Stimulated activated memory B cell treated with anti-CD40 and anti-IgM and Interleukin-4, amounts not matched to agents 10 μg/mL and 1 μg/mL and 100 μg/mL, for 72 hours (primary cell): ENCODE measurements at regions not wholly inside any gene's neighbourhood (a gene's known extent, or its start where the extent isn't known, plus 50 kb on each side); places are given as distances from the start of the nearest gene placed in this dataset.

Experiments used
- ATAC-seq: fragments of 150-1000 bp; cut with Tn5 transposase; 2 replicates; pipeline ENCODE4 v1.10.0; 2021
- H3K27ac Mint-ChIP-seq: one replicate; pipeline ENCODE4 v1.8.0; 2022; ENCODE audit warnings: mild to moderate bottlenecking, mixed read lengths
- H3K27me3 Mint-ChIP-seq: one replicate; pipeline ENCODE4 v1.8.0; 2022; ENCODE audit warnings: mixed read lengths
- H3K36me3 Mint-ChIP-seq: one replicate; pipeline ENCODE4 v1.8.0; 2022; ENCODE audit warnings: mixed read lengths
- H3K4me1 Mint-ChIP-seq: one replicate; pipeline ENCODE4 v1.8.0; 2022; ENCODE audit warnings: mixed read lengths
- H3K4me3 Mint-ChIP-seq: one replicate; pipeline ENCODE4 v1.8.0; 2022; ENCODE audit warnings: mild to moderate bottlenecking, moderate library complexity, mixed read lengths
- H3K9me3 Mint-ChIP-seq: one replicate; pipeline ENCODE4 v1.8.0; 2022; ENCODE audit warnings: mixed read lengths

DNA sequence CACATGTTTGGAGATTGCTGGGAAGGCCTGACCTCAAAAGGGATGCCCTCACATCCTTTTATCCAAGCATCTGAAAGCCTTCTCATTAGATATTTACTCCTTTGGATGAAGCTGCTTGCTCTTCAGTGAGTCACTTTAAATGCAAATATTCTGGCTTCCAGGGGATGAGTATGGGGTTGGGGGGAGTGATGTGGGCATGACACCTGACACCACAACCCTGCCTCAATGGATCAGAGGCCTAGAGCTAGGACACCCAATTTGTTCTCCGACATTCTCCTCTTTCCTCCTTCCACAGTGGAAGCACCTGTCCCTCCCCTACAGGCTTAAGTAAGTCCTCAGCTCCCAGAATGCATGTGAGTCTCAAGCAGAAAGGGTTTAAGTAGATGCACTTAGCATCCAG lies 238.3 kb downstream of the OMA1 start:
- Mint-ChIP-seq H3K36me3 (no peaks in the 10 kb centered on the region), H3K27ac (no peak overlapping the region), H3K27me3 (no peaks in the 10 kb centered on the region), H3K4me1 (no peaks in the 10 kb centered on the region), H3K9me3 (no peaks in the 10 kb centered on the region), H3K4me3 (no peak overlapping the region)
- ATAC-seq: no peak

DNA sequence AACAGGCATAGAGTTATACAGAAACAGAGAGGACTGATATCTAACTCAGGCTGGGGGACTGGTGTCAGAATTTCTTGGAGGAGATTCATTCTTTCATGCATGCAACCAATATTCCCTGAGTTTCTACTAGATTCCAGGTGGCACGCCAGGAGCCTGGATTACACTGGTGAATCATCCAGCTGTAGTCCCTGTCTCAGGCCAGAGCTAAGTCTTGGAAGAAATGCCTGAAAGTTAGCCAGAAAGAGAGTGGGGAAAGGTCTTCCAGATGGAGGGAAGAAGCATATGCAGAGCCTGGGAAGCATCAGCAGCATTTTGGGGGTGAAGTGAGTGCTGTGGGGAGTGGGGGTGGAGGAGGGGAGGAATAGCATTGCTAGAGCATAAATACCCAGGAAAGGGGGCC lies 239.1 kb downstream of the OMA1 start:
- H3K27me3 Mint-ChIP-seq: no peaks in the 10 kb centered on the region
- no peaks in the 10 kb centered on the region for H3K4me1 Mint-ChIP-seq
- no peak overlapping the region for H3K27ac Mint-ChIP-seq
- no peak overlapping the region for H3K4me3 Mint-ChIP-seq
- no peak for ATAC-seq
- H3K9me3 Mint-ChIP-seq: no peaks in the 10 kb centered on the region
- no peaks in the 10 kb centered on the region for H3K36me3 Mint-ChIP-seq

- H3K36me3 Mint-ChIP-seq: peaks cover 3% of the 10 kb centered on the region
- no peak overlapping the region for H3K4me3 Mint-ChIP-seq
- no peaks in the 10 kb centered on the region for H3K4me1 Mint-ChIP-seq
- no peak for ATAC-seq
- no peak overlapping the region for H3K27ac Mint-ChIP-seq
- no peaks in the 10 kb centered on the region for H3K9me3 Mint-ChIP-seq
- no peaks in the 10 kb centered on the region for H3K27me3 Mint-ChIP-seq
These were observed 240.9 kb downstream of the OMA1 start for GRCh38 chr1:58305622-58306021.

DNA sequence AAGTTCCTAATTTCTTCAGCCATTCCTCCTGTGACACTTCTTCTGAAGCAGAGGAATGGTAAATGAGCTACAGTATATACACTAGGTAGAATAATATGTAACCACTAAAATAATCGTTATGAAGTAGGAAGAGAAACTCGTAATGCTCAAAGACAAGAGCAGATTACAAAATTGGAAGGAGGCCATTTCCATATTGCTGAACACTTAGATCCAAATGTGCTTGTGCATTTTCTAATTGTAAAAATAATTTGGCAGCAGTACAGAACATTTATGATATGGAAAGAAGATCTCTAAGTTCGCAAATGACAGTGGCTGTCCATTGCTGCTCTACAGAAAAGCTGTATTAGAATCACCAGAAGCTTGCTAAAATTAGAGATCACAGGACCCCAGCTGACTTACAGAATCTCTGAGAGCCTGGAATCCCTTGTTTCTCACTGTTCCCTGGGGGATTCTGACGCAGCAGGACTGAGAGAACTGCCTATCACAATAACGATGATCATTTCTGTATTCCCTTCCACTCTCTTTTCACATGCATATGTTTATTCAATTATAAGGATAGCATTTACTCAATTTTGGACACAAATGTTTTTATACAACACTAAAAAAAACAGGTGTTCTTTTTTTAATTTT lies 242.1 kb downstream of the OMA1 start:
- Mint-ChIP-seq H3K36me3 (peaks cover 4% of the 10 kb centered on the region), H3K27ac (no peak overlapping the region), H3K4me3 (no peak overlapping the region), H3K27me3 (no peaks in the 10 kb centered on the region), H3K9me3 (no peaks in the 10 kb centered on the region), H3K4me1 (no peaks in the 10 kb centered on the region)
- no peak for ATAC-seq

- Mint-ChIP-seq H3K4me1 (no peaks in the 10 kb centered on the region), H3K27ac (no peak overlapping the region), H3K9me3 (no peaks in the 10 kb centered on the region), H3K36me3 (peaks cover 4% of the 10 kb centered on the region), H3K4me3 (no peak overlapping the region), H3K27me3 (no peaks in the 10 kb centered on the region)
- no peak for ATAC-seq
These were observed 242.7 kb downstream of the OMA1 start for GRCh38 chr1:58303841-58304240.

DNA sequence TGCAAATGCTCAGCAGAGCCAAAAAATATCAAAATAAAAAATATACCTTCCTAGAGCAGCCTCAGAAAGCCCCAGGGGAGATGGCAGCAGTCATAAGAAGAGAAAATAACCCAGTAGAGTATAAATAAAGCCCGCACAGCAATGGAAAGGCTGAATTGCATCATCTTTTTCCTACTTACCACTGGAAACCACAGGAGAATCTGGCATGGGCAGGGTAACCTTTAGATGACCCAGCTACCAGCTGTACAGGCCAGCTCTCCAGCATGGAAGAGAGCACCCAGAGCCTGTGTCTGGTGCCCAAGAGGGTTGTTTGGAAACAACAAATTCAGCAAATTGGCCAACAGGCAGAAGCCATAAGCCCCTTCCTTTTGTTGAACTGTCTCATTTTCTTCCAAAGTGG lies 253.1 kb downstream of the OMA1 start:
- Mint-ChIP-seq H3K9me3 (no peaks in the 10 kb centered on the region), H3K27me3 (no peaks in the 10 kb centered on the region), H3K36me3 (peaks cover 5% of the 10 kb centered on the region), H3K4me1 (no peaks in the 10 kb centered on the region), H3K27ac (no peak overlapping the region), H3K4me3 (no peak overlapping the region)
- ATAC-seq: no peak

DNA sequence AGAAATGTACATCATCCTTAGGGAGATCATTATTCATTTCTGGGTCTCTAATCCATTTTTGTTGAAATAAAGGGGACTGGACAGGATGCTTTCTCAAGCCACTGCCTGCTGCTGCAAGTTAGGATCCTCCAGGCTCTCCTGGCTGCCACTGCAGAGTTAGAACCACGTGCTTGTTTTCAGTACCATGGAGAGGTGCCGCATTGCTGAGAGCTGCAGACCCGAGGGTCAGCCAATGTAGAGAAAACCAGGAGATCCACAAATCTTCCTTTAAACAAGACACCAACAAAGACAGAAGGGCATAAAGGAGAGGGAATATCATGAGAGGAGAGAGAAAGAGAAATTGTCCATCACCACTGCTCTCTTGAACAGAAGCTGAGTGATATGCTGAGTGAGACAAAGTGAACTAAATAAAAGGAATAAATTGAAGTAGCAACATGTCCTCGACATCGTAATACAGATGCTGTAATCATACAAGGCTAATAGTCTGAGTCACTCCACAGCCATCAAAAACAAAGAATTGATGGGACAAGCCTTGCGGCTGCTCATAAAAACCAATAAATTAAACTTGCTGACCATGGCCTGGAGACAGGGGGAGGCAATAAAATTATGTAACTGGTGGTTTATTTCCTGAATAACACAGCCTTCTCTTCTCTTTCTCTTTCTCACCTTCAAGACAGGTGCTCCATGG lies 255.7 kb downstream of the OMA1 start:
- Mint-ChIP-seq H3K9me3 (peaks cover 4% of the 10 kb centered on the region), H3K27ac (no peak overlapping the region), H3K4me1 (no peaks in the 10 kb centered on the region), H3K4me3 (no peak overlapping the region), H3K27me3 (no peaks in the 10 kb centered on the region), H3K36me3 (peaks cover 11% of the 10 kb centered on the region)
- no peak for ATAC-seq

DNA sequence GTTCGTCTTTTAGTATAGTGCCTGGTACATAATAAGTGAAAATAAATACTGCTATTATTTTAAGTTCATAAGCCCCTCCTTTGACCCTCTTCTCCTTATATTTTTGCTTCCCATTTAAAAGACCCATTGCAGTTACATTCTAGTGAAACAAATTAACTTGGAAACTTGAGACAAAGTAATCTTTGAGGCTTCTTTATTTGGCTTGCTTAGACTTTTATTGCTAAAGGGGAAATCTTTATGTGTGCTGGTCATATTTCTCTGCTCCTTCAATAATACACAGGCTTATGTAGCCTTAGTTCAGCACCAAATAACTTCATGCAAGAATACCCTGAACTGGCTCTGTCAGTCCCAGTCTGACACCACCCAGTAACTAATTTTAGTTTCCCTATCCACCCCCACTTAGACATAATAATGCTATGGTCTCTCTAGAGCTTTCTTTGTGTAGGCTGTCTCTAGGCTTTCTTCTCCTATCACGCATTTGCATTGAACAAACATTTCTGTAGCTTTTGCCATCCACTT lies 257.8 kb downstream of the OMA1 start:
- H3K27ac Mint-ChIP-seq: no peak overlapping the region
- peaks cover 4% of the 10 kb centered on the region for H3K9me3 Mint-ChIP-seq
- H3K4me1 Mint-ChIP-seq: no peaks in the 10 kb centered on the region
- H3K4me3 Mint-ChIP-seq: no peak overlapping the region
- H3K27me3 Mint-ChIP-seq: no peaks in the 10 kb centered on the region
- ATAC-seq: no peak
- H3K36me3 Mint-ChIP-seq: peaks cover 11% of the 10 kb centered on the region

GRCh38 chr1:58287894-58288623 lies 258.5 kb downstream of the OMA1 start:
- Mint-ChIP-seq H3K4me3 (no peak overlapping the region), H3K4me1 (no peaks in the 10 kb centered on the region), H3K9me3 (peaks cover 4% of the 10 kb centered on the region), H3K27ac (no peak overlapping the region), H3K36me3 (peaks cover 11% of the 10 kb centered on the region), H3K27me3 (no peaks in the 10 kb centered on the region)
- no peak for ATAC-seq

DNA sequence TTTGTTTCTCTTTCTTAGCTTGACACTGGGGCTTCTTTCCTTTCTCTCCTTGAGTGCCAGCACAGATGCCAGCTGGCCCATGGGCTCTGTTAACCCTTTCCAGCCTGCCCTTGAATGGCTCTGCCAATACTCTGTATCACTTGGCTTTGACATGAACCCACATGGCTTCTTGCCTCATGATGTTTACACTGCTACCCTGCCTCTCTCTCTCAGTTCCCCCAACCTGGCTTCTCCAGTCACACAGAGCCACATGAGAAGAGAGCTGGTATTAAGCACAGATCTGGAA lies 262.4 kb downstream of the OMA1 start:
- no peak overlapping the region for H3K4me3 Mint-ChIP-seq
- peaks cover 5% of the 10 kb centered on the region for H3K36me3 Mint-ChIP-seq
- no peak overlapping the region for H3K27ac Mint-ChIP-seq

DNA sequence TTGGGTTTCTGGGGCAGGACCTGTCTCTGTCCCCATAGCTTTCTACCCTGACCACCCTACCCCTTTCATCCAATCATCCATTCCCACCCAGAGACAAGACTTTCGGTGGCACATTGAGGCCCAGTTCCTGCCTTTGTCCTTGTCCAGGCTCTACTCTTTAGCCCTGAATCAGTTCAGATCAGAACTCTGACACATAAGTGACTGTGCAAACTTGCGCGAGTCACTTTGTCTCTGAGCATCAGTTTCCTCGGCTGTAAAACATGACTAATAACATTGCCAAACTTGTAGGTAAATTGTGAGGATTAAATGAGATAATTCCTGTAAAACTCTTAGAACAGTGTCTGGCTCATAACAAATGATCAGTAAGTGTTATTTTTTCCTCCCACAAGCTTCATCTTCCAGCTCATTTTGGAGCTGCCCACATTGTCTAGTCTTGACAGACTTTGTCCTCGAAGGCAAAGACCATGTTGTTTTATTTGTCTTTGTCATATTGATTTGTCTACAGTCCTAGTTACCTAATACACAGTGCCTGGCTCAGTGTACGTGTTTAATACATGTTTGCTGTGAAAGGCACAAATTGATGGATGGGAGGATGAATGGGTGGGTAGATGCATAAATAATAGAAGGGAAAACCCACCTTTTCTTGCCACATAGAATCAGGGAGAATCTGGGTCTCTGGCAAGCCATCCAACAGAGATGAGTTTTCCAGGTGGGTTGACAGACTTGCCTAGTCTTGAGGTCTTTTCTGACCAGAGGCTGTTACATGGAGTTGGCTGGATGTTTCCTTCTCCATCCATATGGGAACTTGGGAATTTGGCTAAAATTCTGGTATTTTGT lies 262.9 kb downstream of the OMA1 start:
- Mint-ChIP-seq H3K36me3 (peaks cover 5% of the 10 kb centered on the region), H3K9me3 (peaks cover 4% of the 10 kb centered on the region), H3K27me3 (no peaks in the 10 kb centered on the region), H3K4me3 (no peak overlapping the region), H3K27ac (no peak overlapping the region), H3K4me1 (no peaks in the 10 kb centered on the region)
- ATAC-seq: no peak

More for the DNA sequence above, 262.4 kb downstream of the OMA1 start:
- no peak for ATAC-seq
- peaks cover 4% of the 10 kb centered on the region for H3K9me3 Mint-ChIP-seq
- H3K27me3 Mint-ChIP-seq: no peaks in the 10 kb centered on the region
- H3K4me1 Mint-ChIP-seq: no peaks in the 10 kb centered on the region

GRCh38 chr1:58282623-58283387 lies 263.7 kb downstream of the OMA1 start:
- Mint-ChIP-seq H3K4me1 (no peaks in the 10 kb centered on the region), H3K36me3 (peaks cover 7% of the 10 kb centered on the region), H3K9me3 (peaks cover 4% of the 10 kb centered on the region), H3K4me3 (no peak overlapping the region), H3K27me3 (no peaks in the 10 kb centered on the region), H3K27ac (no peak overlapping the region)
- ATAC-seq: no peak

DNA sequence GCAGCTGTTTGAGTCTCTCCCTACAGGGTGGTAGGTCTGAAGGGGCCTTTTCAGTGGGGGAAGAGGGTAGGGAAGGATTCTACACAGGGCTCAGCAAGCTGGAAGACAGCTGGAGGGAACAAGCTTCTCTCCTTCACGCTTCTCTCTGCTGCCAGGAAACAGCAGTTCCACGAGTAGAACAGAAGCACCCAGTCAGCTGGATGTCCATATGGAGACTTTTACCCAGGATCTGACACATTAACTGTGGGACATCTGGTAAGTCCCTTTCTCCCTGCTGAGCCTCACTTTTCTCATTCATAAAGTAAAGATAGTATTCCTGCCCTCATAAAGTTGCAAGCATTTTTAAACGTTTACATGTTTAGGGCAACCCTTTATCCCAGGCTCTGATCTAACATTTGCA lies 280.3 kb downstream of the OMA1 start:
- Mint-ChIP-seq H3K27me3 (no peaks in the 10 kb centered on the region), H3K36me3 (peaks cover 5% of the 10 kb centered on the region), H3K27ac (no peak overlapping the region), H3K4me1 (no peaks in the 10 kb centered on the region), H3K9me3 (no peaks in the 10 kb centered on the region), H3K4me3 (no peak overlapping the region)
- ATAC-seq: no peak

DNA sequence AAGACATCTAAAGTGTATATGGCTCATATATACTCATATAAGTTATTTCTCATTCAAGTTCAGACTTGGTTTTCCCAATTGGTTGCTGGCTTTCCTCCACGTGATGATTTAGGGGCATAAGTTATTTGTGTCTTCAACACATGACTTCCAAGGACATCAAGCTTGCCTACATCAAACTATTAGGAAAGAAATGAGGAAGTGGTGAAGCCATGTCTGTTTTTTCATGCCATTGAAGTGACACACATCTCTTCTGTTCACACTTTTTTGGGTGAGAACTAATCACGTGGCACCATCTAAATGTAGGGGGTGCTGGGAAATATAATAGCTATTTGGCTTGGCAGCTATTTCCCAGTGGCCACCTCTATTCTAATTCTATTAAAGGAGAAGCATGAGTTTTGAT lies 282.1 kb downstream of the OMA1 start:
- H3K9me3 Mint-ChIP-seq: no peaks in the 10 kb centered on the region
- no peak overlapping the region for H3K27ac Mint-ChIP-seq
- no peaks in the 10 kb centered on the region for H3K4me1 Mint-ChIP-seq
- peaks cover 5% of the 10 kb centered on the region for H3K36me3 Mint-ChIP-seq
- ATAC-seq: no peak
- H3K4me3 Mint-ChIP-seq: no peak overlapping the region
- no peaks in the 10 kb centered on the region for H3K27me3 Mint-ChIP-seq

DNA sequence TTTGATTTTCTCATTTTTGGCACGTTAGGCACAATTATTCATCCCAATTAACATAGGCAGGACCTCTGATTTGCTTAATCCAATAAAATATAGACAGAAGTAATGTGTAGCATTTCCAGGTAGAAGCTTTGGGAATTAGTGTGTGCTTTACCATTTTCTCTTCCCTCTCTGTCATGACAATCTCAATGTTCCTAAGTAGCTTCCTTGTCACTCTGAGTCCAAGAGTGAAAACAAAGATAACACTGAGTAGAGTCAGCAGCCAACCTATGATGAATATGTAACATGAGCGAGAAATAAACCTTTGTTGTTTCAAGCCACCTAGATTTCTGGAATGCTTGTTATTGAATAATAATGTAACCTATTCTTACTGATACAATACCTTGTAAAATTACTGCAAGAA lies 283.8 kb downstream of the OMA1 start:
- H3K9me3 Mint-ChIP-seq: no peaks in the 10 kb centered on the region
- no peaks in the 10 kb centered on the region for H3K27me3 Mint-ChIP-seq
- H3K4me1 Mint-ChIP-seq: no peaks in the 10 kb centered on the region
- peaks cover 5% of the 10 kb centered on the region for H3K36me3 Mint-ChIP-seq
- no peak overlapping the region for H3K27ac Mint-ChIP-seq
- H3K4me3 Mint-ChIP-seq: no peak overlapping the region
- no peak for ATAC-seq
